ENCODE measurements at regions not wholly inside any gene's neighbourhood (a gene's known extent, or its start where the extent isn't known, plus 50 kb on each side); places are given as distances from the start of the nearest gene placed in this dataset.
A peak's percentile ranks its signal among the peaks of the same experiment; 100 is the strongest.

- no peak for DNase-seq
These were observed 76.8 kb upstream of the GATA2 start for GRCh38 chr3:128569756-128570155.

GRCh38 chr3:128568602-128569490, 75.8 kb upstream of the GATA2 start:
- no peak for DNase-seq

- no peak for DNase-seq
These were observed 74.8 kb upstream of the GATA2 start for GRCh38 chr3:128567705-128568356.

- no peak for DNase-seq
These were observed 74.1 kb upstream of the GATA2 start for GRCh38 chr3:128567141-128567540.

- DNase-seq: no peak
These were observed 70.4 kb upstream of the GATA2 start for GRCh38 chr3:128563439-128563838.

- no peak for DNase-seq
These were observed 68.5 kb upstream of the GATA2 start for GRCh38 chr3:128561504-128561903.

- DNase-seq: no peak
These were observed 67.8 kb upstream of the GATA2 start for GRCh38 chr3:128560768-128561167.

GRCh38 chr3:128559486-128560225, 66.7 kb upstream of the GATA2 start:
- peak; percentile 30 for DNase-seq

GRCh38 chr3:128557531-128558280, 64.7 kb upstream of the GATA2 start:
- no peak for DNase-seq

GRCh38 chr3:128556907-128557306, 63.9 kb upstream of the GATA2 start:
- no peak for DNase-seq

GRCh38 chr3:128556384-128556783, 63.4 kb upstream of the GATA2 start:
- DNase-seq: no peak

GRCh38 chr3:128555841-128556240, 62.8 kb upstream of the GATA2 start:
- no peak for DNase-seq

GRCh38 chr3:128555098-128555825, 62.3 kb upstream of the GATA2 start:
- no peak for DNase-seq

- DNase-seq: no peak
These were observed 61.6 kb upstream of the GATA2 start for GRCh38 chr3:128554465-128555097.

- peak; percentile 56 for DNase-seq
These were observed 61.1 kb upstream of the GATA2 start for GRCh38 chr3:128554100-128554464.

- no peak for DNase-seq
These were observed 60.6 kb upstream of the GATA2 start for GRCh38 chr3:128553560-128553959.

- no peak for DNase-seq
These were observed 58.9 kb upstream of the GATA2 start for GRCh38 chr3:128551867-128552266.

GRCh38 chr3:128551451-128551850, 58.5 kb upstream of the GATA2 start:
- DNase-seq: no peak

- no peak for DNase-seq
These were observed 57.6 kb upstream of the GATA2 start for GRCh38 chr3:128550471-128551126.

GRCh38 chr3:128550113-128550440, 57.1 kb upstream of the GATA2 start:
- no peak for DNase-seq

Data from NCI-H226 (cell line).